K562 (cell line): ENCODE measurements at regions not wholly inside any gene's neighbourhood (a gene's known extent, or its start where the extent isn't known, plus 50 kb on each side); places are given as distances from the start of the nearest gene placed in this dataset.

Experiments
- AFF4 ChIP-seq: sonication (generic); formaldehyde crosslinking; IDR thresholded peaks from 2 replicates; pipeline ENCODE4 v1.8.0; 2023; ENCODE audit warnings: mild to moderate bottlenecking, missing genetic modification reagents
- STAT5B ChIP-seq: fragments of 250-450 bp; sonication (Bioruptor Pico); IDR thresholded peaks from 2 replicates; pipeline ENCODE4 v1.8.0; 2021; ENCODE audit warnings: mild to moderate bottlenecking, inconsistent platforms
- XRCC5 ChIP-seq: fragments of 200-400 bp; formaldehyde crosslinking; IDR thresholded peaks from 2 replicates; pipeline ENCODE4 v1.6.1; 2017; ENCODE audit warnings: low read depth, mild to moderate bottlenecking, low read length
- ZNF551 ChIP-seq: fragments of 250-450 bp; sonication (Bioruptor Pico); IDR thresholded peaks from 2 replicates; pipeline ENCODE4 v1.5.0; 2021; ENCODE audit warnings: mild to moderate bottlenecking, moderate library complexity

GRCh38 chr2:39535636-39536185 is 98.6 kb upstream of the MAP4K3 start:
- no peak for TF ChIP-seq AFF4 (CRISPR knock-in tag)
- TF ChIP-seq ZNF551 (CRISPR knock-in tag) = no peak
- TF ChIP-seq STAT5B (CRISPR knock-in tag) = no peak
- no peak for TF ChIP-seq XRCC5
